Fibroblast of peridontal ligament (primary cell): ENCODE measurements at regions not wholly inside any gene's neighbourhood (a gene's known extent, or its start where the extent isn't known, plus 50 kb on each side); places are given as distances from the start of the nearest gene placed in this dataset.

ENCODE experiments used
- DNase-seq: peaks from one replicate; pipeline ENCODE4 v3.0.0-alpha.2; 2010; ENCODE audit errors: extremely low read depth

- no peak for DNase-seq
Observed at GRCh38 chr12:60240891-60241290, 645.1 kb downstream of the SLC16A7 start.

GRCh38 chr12:60251091-60251490 is 655.3 kb downstream of the SLC16A7 start:
- no peak for DNase-seq

- DNase-seq, result no peak
Observed at GRCh38 chr12:60252359-60253096, 656.7 kb downstream of the SLC16A7 start.

DNA sequence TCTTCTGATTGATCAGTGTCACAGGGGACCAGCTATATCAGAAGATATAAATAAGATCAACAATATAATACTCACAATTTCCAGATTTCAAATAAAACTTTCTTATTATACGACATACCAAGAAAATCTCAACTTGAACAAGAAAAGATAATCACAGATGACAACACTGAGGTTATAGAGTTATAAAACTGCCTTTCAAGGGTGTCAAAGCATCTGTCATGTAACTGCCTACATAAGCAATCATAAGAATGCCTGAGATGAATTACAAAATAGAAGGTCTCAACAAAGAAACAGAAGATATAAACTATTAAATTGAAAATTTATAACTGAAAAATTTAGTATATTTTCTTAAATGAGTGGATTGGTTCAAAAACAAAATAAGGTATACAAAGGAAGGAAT is 659.2 kb downstream of the SLC16A7 start:
- DNase-seq, result no peak

DNA sequence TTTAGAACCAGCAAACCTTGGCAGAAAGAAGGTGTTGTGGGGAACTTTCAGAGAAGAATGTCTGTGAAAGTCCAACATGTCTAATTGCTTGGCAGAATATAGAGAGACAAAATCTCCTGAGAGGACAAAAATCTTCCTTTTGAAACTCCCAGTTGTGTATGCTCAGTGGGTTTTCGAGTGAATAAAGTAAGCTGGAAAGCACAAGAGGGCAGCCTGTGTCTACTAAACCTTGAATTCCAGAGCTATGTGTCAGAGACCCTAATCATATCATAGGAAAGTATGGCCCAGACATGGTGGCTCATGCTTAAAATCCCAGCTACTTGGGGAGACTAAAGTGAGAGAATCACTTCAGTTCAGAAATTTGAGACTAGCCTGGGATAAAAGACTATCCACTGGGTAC is 661.2 kb downstream of the SLC16A7 start:
- no peak for DNase-seq

DNA sequence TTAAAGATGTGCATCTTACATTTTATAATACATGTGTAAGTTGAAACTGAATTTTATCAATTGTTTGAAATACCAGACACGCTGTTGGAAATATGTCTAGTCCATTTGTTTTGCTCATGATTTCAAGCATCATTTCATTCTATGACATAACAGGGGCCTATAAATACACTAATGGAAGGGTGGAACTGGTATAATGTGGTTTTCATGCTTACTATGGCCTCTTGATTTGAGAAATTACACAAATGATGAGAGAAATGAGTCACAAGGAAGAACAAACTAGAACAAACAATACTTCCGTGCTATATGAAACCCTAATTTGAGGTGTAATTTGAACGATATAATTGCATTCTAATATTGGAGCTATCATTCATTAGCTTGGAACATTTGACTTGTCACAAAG is 663.4 kb downstream of the SLC16A7 start:
- DNase-seq, result no peak

GRCh38 chr12:60262378-60262777 is 666.5 kb downstream of the SLC16A7 start:
- no peak for DNase-seq

DNA sequence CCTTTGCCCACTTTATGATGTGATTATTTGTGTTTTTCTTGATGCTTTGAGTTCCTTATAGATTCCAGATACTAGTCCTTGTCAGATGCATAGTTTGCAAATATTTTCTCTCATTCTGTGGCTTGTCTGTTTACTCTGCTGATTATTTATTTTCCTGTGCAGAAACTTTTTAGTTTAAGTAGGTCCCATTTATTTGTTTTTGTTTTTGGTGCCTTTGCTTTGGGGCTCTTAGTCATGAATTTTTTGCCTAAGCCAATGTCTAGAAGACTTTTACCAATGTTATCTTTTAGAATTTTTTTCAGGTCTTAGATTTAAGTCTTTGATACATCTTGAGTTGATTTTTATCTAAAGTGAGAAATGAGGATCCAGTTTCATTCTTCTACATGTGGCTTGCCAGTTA is 667.3 kb downstream of the SLC16A7 start:
- no peak for DNase-seq

GRCh38 chr12:60263836-60264493 is 668.1 kb downstream of the SLC16A7 start:
- DNase-seq, result no peak

- no peak for DNase-seq
Observed at GRCh38 chr12:60265741-60266140, 669.9 kb downstream of the SLC16A7 start.

GRCh38 chr12:60266381-60266852 is 670.6 kb downstream of the SLC16A7 start:
- DNase-seq, result no peak

DNA sequence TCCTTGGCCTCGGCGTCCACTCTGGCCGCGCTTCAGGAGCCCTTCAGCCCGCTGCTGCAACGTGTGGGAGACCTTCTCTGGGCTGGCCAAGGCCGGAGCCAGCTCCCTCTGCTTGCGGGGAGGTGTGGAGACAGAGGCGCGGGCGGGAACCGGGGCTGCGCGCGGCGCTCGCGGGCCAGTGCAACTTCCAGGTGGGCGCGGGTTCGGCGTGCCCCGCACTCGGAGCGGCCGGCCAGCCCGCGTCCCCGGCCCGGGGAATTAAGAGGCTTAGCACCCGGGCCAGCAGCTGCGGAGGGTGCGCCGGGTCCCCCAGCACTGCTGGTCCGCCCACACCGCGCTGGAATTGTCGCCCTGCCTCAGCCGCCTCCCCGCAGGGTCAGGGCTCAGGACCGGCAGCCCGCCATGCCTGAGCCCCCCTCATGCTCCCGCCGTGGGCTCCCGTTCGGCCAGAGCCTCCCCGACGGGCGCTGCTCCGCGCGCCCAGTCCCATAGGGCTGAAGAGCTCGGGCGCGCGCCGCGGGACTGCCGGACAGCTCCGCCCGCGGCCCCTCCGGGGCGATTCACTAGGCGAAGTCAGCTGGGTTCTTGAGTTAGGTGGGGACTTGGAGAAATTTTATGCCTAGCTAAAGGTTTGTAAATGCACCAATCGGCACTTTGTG is 673.9 kb downstream of the SLC16A7 start:
- no peak for DNase-seq

- no peak for DNase-seq
Observed at GRCh38 chr12:60271816-60272215, 676.0 kb downstream of the SLC16A7 start.

- no peak for DNase-seq
Observed at GRCh38 chr12:60278209-60278608, 682.4 kb downstream of the SLC16A7 start.

DNA sequence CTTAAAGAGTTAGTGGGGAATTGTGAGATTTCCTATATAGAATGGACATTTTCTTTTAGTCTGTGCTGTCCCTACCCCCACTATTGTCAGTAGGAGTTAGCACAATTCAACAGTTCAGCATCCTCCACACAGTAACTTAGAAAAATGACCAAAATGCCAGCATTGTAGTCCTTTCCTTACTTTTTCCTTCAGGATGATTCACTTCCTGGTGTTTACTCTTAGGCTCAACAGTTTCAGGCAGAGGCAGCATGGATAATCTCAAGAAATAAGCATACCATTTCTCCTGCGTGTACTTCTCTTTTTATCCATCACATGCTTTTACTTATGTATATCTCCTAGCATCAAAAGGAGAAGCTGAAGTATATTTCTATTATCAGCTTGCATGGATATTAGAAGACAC is 683.4 kb downstream of the SLC16A7 start:
- DNase-seq, result no peak

GRCh38 chr12:60281522-60281921 is 685.7 kb downstream of the SLC16A7 start:
- DNase-seq, result no peak

DNA sequence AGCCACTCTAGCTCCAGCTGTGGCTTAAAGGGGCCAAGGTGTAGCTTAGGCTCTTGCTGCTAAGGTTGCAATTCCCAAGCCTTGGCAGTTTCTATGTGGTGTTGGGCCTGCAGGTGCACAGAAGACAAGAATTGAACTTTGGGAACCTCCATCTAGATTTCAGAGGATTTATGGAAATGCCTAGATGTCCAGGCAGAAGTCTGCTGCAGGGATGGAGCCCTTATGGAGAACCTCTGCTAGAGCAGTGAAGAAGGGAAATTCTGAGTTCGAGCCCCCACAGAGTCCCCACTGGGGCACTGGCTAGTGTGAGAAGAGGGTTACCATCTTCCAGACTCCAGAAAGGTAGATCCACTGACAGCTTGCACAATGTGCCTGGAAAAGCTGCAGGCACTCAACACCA is 694.7 kb downstream of the SLC16A7 start:
- DNase-seq, result no peak

GRCh38 chr12:60308366-60308991 is 712.6 kb downstream of the SLC16A7 start:
- no peak for DNase-seq

DNA sequence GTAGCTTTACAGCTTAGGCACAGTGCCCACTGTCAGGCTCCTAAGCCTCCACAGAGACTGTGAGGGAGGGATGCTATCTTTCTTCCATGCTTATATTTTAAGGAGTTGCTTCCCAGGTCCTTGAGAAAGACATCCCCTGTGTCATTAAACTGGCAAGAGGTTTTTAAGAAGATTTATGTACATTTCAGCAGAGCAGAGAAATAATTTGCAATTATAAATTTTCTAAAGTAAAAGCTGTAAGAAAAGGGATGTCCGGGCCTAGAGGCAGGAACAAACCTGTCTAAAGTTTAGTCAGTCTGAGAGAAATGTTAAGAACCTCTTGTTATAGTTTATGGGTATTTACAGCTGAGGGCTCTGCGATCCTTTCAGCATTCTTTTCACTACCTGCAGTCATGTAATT is 716.1 kb downstream of the SLC16A7 start:
- DNase-seq, result no peak

DNA sequence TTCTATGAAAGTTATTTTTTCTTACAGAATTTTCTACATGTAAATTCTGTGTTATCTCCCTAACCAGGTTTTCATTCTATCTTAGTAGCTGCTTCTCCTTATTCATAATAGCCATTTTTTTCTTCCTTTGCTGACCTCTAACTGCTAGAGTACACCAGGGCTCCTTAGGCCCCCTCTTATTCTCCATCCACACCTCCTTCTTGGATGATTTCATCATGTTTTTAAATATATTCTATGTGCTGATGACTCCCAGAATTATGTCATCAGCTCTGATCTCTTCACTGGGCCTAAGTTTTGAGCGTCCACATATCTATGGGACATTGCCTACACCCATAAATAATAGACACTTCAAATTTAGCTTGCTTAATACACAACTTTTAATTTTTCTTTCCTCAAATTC is 721.5 kb downstream of the SLC16A7 start:
- no peak for DNase-seq

DNA sequence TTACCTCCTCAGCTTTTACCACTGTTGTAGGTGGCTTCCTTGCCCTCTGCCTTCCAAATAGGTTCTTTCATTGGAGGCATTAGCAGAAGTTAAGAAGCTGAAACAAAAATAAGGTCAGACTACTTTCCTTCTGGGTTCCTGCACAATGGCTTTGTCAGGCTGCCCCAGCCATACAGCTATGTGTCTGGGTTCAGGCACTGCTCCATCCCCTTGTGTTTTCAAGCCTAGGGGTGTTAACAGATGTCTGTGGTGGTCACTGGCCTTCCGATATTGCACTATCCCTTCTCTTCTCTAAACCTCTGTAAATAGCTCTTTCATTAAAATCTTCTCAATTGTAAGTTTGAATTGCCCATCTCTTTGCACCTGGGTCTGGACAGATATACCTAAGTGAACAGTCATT is 728.9 kb downstream of the SLC16A7 start:
- DNase-seq, result no peak

DNA sequence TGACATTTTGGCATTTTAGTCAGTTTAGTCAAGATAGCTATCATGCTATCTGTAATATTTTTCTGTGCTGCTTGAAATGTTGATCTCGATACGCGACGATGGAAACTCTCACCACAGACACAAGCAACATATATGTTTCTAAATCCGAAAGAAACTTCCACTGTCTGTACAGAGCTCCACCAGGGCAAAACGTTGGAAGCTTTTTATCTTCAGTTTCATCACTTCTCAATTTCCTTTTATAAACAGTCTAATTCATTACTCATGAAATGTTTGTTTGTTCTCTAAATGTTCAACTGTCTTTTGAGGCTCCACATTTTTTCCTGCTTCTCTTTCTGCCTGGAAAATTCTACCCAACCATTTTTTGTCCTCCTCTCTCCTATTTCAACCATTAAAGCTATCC is 737.6 kb downstream of the SLC16A7 start:
- no peak for DNase-seq

DNA sequence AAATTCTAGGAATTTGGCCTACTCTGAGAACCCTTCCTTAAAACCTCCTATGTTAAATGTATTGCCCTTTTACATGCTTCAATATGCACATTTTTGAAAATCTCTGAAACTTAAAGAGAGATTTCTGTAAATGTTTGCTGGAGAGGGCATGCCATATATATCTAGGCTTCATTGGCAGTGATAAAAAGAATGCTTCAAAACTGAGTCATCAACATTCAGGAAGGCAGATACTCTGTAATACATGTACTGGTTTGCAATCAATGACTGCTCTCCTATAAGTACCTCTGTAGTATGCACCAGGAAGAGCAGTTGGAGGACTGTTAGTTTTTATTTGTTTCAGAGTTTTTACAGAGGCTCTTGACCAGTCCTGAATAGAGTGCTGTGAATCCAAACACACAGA is 739.9 kb downstream of the SLC16A7 start:
- DNase-seq, result no peak
